Hematopoietic multipotent progenitor cell treated with erythropoietin and hydrocortisone succinate and interleukin-3 and kit ligand, for 6 days (in vitro differentiated cells): ENCODE measurements at regions not wholly inside any gene's neighbourhood (a gene's known extent, or its start where the extent isn't known, plus 50 kb on each side); places are given as distances from the start of the nearest gene placed in this dataset.
"Not testable (repeated sequence)": the region's sequence is repeated elsewhere in the genome, so short reads cannot be mapped to it uniquely, and the experiment has no call there.

Source experiments
- DNase-seq: peaks from one replicate; pipeline ENCODE4 v3.0.0-alpha.2; 2015

DNA sequence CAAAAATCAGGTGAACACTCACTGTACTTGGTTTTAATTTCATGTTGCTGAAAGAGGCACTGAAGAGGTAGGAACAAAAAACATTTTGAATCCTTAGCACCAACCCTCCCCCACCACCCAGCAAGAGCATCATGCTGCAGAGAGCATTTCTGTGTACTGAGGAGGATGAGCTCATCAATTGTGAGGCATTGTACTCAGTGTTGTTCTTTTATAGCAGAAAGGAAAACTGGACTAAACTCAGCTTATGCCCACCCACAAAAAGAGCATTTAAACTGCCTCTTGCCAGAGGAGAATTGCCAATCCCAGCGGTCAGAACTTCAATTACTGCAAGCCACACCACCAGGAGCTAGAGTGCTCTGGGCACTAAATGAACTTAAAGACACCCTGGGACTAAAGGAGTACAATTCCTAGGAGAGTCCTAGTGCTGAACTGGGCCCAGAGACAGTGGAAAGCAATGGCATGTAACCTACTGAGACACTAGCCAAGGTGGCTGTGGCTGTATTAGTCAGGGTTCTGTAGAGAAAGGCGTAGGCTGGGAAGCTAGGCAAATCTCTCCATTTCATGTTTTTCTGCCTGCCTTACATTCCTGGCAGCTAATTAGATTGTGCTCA, 280.7 kb upstream of the KLHL4 start:
- DNase-seq = no peak

GRCh38 chrX:87265518-87265917, 252.1 kb upstream of the KLHL4 start:
- DNase-seq = no peak

- no peak for DNase-seq
Observed at GRCh38 chrX:87272491-87272890, 245.1 kb upstream of the KLHL4 start.

GRCh38 chrX:87299563-87300160, 217.9 kb upstream of the KLHL4 start:
- DNase-seq = peak; percentile 31

DNA sequence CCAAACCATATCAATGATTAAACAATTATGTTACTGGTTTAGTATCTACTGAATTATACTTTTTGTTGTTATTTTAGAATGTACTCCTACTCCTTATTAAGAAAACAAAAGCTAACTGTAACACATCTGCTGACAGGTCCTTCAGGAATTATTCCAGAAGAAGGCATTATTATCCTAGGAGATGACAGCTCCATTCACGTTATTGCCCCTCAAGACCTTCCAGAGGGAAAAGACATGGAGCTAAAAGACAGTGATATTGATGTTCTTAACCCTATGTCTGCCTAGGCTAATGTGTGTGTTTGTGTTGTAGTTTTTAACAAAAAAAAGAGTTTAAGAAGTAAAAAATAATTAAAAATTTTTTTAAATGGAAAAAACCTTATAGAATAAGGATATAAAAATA, 206.8 kb upstream of the KLHL4 start:
- no peak for DNase-seq

DNA sequence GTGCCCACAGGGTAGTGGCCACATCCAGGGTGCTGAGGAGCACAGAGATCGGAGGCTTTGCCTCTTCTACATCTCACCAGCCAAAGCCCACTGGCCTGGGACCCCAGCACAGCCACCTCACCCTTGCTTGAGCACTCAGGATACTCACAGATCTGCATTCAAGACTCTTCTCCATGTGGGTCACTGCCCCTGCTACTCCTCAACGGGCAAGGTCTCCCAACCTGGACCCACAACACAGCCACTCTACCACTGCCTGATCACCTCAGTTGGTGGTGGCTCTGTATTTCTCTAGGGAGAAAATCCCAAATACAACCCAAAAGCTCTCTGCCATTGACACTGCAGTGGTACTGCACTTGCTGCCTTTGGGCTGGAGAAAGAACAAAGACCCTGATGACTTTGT, 190.3 kb upstream of the KLHL4 start:
- no peak for DNase-seq

DNA sequence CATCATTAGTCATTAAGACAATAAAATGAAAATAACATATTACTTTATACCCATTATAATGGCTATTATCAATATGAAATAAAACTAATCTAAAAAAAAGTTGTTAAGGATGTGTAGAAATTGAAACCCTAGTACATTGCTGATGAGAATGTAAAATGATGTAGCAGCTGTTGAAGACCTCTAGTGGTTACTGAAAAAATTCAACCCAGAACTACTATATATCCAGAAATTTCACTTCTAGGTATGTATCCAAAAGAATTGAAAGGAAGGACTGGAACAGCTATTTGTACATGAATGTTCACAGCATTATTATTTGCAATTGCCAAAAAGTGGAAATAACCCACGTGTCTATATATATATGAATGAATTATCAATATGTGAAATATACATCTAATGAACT, 180.3 kb upstream of the KLHL4 start:
- DNase-seq = no peak

DNA sequence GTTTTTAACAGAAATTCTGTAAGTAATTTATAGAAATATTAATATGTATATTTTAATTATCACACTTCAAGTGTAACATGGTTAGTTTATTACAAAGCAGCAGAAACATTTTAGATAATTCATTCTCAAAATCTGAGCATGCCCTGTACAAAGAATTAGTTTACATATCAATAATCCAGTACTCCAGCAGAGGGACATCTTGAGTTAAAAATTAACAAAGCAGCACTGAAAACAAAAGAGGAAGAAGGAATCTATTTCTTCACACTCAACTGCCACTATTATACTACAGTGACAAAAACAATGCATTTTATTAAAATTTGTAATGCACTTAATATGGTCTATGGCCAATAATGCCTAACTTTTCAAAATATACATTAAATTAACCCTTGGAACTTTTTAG, 179.1 kb upstream of the KLHL4 start:
- peak; percentile 15 for DNase-seq

DNA sequence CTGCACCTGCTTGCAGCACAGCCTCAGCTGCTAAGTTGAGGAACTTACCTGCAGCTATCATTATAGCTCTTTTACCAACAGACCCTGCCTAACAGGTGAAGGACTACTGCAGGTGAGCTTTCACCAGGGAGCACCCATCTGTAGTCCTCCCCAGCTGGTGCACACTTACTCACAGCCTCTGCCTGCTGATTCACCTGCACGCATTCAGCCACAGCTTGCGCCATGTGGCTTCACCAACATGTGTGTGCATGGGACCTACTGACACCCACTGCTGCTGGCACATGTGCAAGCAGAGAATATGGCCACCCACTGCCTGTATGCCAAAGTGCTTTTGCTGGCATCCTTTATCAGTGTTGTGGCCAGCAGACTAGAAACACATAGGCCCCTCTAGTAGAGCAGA, 146.7 kb upstream of the KLHL4 start:
- DNase-seq = no peak

- DNase-seq = no peak
Observed at GRCh38 chrX:87374324-87374723, 143.3 kb upstream of the KLHL4 start.

DNA sequence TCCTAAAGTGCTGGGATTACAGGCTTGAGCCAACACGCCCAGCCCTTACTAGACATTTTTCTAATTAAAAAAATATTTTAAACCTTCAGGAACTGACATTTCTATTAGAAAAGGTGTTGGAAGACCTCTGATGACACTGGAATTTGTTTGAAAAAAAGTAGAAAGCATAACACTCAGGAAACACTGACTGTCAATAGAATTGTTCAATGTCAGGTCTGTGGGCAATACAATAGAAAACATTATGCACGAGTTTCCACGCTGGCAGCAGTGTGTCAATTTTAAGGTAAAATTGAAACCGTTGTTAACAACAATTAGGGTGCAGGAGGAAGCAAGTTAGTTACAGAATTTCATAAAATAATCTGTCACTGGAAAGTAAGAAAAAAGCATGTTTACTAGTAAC, 140.7 kb upstream of the KLHL4 start:
- DNase-seq = no peak

- no peak for DNase-seq
Observed at GRCh38 chrX:87388381-87388780, 129.2 kb upstream of the KLHL4 start.

GRCh38 chrX:87391742-87392141, 125.9 kb upstream of the KLHL4 start:
- no peak for DNase-seq

DNA sequence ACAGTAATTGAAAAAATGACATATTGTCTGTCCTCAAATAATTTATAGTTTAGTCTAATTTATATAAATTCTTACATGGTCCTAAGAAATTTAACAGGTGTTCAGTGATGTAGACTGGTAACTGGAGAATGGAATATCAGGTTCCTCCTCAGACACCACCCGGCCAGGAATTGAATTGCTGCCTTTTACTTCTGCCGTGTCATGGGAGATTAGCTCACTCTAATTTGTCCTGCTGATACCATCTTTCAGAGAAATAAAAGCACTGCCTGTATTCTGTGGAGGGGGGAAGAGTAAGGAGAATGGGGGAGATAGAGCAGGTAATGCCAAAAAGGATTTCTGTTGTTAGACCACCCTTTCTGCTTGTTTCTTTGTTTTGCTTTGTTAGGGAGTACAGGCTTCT, 125.2 kb upstream of the KLHL4 start:
- no peak for DNase-seq

- no peak for DNase-seq
Observed at GRCh38 chrX:87397103-87397886, 120.3 kb upstream of the KLHL4 start.

DNA sequence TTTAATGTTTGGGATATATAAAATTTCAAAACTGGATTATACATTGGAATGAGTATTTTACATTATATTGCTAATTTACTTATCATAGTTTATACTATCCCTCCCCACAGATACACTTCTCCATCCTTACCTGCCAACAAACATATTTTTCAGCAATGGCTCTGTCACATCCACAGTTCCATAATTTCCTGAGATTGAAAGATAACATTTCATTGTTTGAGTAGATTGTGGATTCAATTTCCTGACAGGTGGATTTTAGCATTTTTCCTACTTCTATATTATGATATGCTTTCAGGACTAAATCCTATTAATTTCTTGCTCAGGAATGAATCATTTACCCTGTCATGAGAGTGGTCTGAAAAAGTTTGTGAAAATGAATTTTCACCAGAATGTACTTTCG, 115.3 kb upstream of the KLHL4 start:
- no peak for DNase-seq

DNA sequence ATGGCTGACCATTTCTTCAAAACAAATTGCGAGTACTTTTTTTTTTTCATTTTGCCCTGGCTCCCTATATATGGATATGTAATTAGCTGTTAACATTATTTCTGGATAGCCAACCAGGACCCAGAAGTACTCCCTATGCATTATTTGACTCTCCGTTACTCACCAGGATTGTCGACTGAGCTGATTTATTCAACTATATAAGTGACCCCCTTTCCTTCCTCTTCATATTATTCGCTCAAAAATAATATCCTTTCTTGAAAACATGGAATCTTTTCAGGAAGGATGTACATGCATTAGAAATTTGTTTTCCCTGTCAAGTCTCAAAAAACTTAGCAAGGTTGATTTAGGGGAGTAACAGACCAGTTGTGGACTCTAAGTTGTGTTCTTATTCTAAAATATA, 114.1 kb upstream of the KLHL4 start:
- DNase-seq = no peak

GRCh38 chrX:87409113-87409841, 108.3 kb upstream of the KLHL4 start:
- no peak for DNase-seq

- DNase-seq = no peak
Observed at GRCh38 chrX:87425618-87426017, 92.0 kb upstream of the KLHL4 start.

- DNase-seq = no peak
Observed at GRCh38 chrX:87434618-87435017, 83.0 kb upstream of the KLHL4 start.

DNA sequence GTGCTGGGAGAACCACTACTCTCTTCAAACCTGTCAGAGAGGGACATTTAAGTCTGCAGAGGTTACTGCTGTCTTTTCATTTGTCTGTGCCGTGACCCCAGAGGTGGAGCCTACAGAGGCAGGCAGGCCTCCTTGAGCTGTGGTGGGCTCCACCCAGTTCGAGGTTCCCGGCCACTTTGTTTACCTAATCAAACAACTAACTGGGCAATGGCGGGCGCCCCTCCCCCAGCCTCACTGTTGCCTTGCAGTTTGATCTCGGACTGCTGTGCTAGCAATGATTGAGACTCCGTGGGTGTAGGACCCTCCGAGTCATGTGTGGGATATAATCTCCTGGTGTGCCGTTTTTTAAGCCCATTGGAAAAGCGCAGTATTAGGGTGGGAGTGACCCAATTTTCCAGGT, 69.0 kb upstream of the KLHL4 start:
- DNase-seq = not testable (repeated sequence)

- not testable (repeated sequence) for DNase-seq
Observed at GRCh38 chrX:87465757-87466156, 51.8 kb upstream of the KLHL4 start.
